Uterus (tissue), 3 donors: ENCODE measurements at regions not wholly inside any gene's neighbourhood (a gene's known extent, or its start where the extent isn't known, plus 50 kb on each side); places are given as distances from the start of the nearest gene placed in this dataset.

Experiments used
- DNase-seq, 2 donors: peaks; one replicate each; pipeline ENCODE4 v3.0.0-alpha.2; 2019 to 2020
- H3K27ac ChIP-seq, 2 donors: fragments of 200-600 bp; sonication (generic); 1 replicate in 1 of 2; 2 replicates in 1 of 2; pipeline ENCODE4 v1.5.1; 2016 to 2018
- H3K27me3 ChIP-seq, 2 donors: fragments of 200-600 bp; sonication (generic); one replicate each; pipeline ENCODE4 v1.5.1; 2018 to 2019; ENCODE audit warnings: control low read depth in 1 of 2
- H3K36me3 ChIP-seq, 2 donors: fragments of 200-600 bp; sonication (generic); one replicate each; pipeline ENCODE4 v1.5.1; 2019; ENCODE audit warnings: control low read depth in 1 of 2
- H3K4me1 ChIP-seq, 2 donors: fragments of 200-600 bp; sonication (generic); one replicate each; pipeline ENCODE4 v1.5.1; 2018 to 2019; ENCODE audit warnings: control low read depth in 1 of 2
- H3K4me3 ChIP-seq, 2 donors: fragments of 200-600 bp; sonication (generic); 1 replicate in 1 of 2; 2 replicates in 1 of 2; pipeline ENCODE4 v1.5.1; 2018 to 2019; ENCODE audit warnings: mild to moderate bottlenecking in 1 of 2
- H3K9me3 ChIP-seq, 2 donors: fragments of 200-600 bp; sonication (generic); one replicate each; pipeline ENCODE4 v1.5.1; 2019; ENCODE audit warnings: control low read depth in 1 of 2
- POLR2A ChIP-seq, 2 donors: fragments of 450-650 bp; IDR thresholded peaks; one replicate each; pipeline ENCODE4 v1.6.1; 2016; ENCODE audit warnings: antibody characterized with exemption in 2 of 2, mild to moderate bottlenecking in 1 of 2, moderate library complexity in 1 of 2
- intact Hi-C: fragments of 100-400 bp; cut with DNase I; formaldehyde crosslinking; loops from one replicate; pipeline ENCODE4 v1.15.1; 2023; ENCODE audit warnings: low total_unique reads
- TF ChIP-seq, protein P1 (sequence below), 4 experiments: fragments of 200-600 bp in 2 of 4; fragments of 450-650 bp in 2 of 4; sonication (generic) in 2 of 4; IDR thresholded peaks; one replicate each; pipeline ENCODE4 v1.5.1; 2016 to 2019; ENCODE audit warnings: antibody characterized with exemption in 4 of 4, mild to moderate bottlenecking in 2 of 4, moderate library complexity in 1 of 4
- donor health status: DM: yes; HTN: yes; CAD: no.

DNA sequence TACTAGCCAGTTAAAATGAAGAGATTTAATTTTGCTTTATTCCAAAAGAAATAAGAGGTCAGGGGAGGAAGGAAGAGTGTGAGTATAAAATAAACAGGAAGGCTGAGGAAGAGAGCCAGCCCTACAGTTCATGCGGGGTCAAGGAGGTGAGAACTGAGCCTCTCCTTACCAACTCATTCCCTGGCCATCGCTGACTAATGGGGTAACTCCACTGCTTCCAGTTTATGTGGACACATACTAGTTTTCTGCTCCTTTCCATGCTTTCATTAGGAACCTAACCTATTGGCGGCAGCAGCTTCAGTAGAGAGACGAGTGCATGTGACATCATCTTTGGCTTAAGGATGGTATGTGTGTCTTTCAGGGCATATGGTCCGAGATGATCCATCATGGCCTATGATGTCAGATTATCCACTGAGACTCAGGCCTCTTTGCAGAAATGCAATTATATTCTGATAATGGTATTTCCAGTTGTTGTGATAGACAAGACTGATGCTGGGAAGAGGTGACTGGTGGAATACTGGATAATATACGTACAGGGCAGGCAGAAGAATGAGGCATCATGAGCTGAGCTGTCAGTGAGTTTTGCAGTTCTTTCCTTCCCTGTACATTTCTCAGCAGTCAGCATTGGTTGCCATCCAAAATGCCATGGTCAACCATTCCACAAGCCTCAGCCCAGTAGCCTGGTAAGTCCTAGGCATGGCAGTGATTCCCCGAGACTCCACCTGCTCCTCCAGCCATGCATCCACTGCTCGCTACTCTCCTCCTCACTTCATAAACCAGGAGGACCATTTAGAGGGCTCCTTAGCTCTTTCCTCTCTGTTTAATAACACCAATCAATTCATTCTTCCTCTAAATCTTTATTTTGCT lies 184.6 kb upstream of the OSR1 start:
- no peak overlapping the region for H3K27ac ChIP-seq
- intact Hi-C loops, result no loop called here
- no peaks in the 10 kb centered on the region for H3K36me3 ChIP-seq
- no peak for DNase-seq
- TF ChIP-seq, protein P1, sequence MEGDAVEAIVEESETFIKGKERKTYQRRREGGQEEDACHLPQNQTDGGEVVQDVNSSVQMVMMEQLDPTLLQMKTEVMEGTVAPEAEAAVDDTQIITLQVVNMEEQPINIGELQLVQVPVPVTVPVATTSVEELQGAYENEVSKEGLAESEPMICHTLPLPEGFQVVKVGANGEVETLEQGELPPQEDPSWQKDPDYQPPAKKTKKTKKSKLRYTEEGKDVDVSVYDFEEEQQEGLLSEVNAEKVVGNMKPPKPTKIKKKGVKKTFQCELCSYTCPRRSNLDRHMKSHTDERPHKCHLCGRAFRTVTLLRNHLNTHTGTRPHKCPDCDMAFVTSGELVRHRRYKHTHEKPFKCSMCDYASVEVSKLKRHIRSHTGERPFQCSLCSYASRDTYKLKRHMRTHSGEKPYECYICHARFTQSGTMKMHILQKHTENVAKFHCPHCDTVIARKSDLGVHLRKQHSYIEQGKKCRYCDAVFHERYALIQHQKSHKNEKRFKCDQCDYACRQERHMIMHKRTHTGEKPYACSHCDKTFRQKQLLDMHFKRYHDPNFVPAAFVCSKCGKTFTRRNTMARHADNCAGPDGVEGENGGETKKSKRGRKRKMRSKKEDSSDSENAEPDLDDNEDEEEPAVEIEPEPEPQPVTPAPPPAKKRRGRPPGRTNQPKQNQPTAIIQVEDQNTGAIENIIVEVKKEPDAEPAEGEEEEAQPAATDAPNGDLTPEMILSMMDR (IDR thresholded peaks at IDR 0.05), result no peak
- TF ChIP-seq POLR2A (IDR thresholded peaks at IDR 0.05), result no peak
- H3K4me1 ChIP-seq, result no peaks in the 10 kb centered on the region
- H3K27me3 ChIP-seq, result no peaks in the 10 kb centered on the region
- H3K4me3 ChIP-seq, result no peak overlapping the region
- no peaks in the 10 kb centered on the region for H3K9me3 ChIP-seq

DNA sequence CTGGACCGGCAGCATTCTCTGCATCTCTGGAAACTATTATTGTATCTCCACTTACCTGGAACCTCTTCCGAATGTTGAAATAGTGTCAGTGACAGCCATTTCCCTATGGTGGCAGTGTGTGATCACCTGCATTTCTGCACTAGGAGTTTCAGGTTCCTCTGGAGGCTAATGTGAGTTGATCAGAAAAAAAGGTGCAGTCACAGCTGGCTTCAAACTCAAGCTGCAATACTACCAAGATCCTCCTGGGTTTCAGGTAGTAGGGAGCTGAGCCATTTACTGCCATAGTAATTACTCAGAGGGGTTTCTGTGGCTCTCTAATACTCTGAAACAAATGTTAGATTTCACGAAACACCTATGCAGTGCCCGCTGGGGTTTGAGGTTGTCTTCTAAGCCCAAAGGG lies 183.5 kb upstream of the OSR1 start:
- no peak for TF ChIP-seq POLR2A (IDR thresholded peaks at IDR 0.05)
- TF ChIP-seq, protein P1 (IDR thresholded peaks at IDR 0.05), result no peak
- Histone ChIP-seq H3K27ac (no peak overlapping the region), H3K4me3 (no peak overlapping the region), H3K27me3 (no peaks in the 10 kb centered on the region), H3K9me3 (no peaks in the 10 kb centered on the region), H3K4me1 (no peaks in the 10 kb centered on the region), H3K36me3 (no peaks in the 10 kb centered on the region)
- intact Hi-C loops, result no loop called here
- no peak for DNase-seq

DNA sequence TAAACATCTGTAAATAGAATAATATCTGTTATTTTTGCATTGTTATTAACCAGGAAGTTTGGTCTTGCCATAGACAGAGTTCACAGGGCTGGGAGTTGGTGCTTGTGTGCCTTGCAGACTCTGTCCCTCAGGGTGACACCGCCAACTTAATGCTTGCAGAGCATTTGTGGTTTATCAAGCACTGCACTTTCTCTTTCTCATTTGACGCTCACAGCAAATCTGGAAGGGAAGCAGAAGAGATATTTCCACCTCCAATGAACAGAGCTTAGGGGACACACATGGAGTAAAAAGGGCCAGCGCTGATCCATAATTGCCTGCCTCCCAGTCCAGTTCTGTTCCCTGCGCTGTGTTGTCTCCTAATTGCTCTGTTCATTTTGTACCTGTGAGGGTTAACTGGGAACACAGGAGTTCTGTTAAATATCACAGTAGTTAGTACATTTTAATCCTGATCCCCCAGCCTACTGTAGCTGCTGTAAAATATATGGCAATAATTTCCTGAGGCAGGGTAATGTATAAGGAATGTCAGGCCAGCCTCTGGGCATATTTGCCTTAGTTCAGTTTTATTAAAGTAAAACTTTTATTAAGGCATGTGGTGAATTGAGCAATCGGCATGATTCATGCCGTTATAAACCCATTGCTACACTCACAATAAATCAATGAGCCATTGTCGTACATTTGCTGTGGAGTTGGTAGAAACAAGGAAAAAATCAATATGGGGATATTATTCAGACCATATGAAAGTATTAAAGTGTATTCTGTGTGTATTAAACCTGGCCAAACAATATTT lies 182.5 kb upstream of the OSR1 start:
- intact Hi-C loops, result no loop called here
- no peak for DNase-seq
- TF ChIP-seq, protein P1 (IDR thresholded peaks at IDR 0.05), result no peak
- TF ChIP-seq POLR2A (IDR thresholded peaks at IDR 0.05), result no peak
- Histone ChIP-seq H3K27ac (no peak overlapping the region), H3K4me3 (no peak overlapping the region), H3K4me1 (no peaks in the 10 kb centered on the region), H3K27me3 (no peaks in the 10 kb centered on the region), H3K9me3 (no peaks in the 10 kb centered on the region), H3K36me3 (no peaks in the 10 kb centered on the region)

DNA sequence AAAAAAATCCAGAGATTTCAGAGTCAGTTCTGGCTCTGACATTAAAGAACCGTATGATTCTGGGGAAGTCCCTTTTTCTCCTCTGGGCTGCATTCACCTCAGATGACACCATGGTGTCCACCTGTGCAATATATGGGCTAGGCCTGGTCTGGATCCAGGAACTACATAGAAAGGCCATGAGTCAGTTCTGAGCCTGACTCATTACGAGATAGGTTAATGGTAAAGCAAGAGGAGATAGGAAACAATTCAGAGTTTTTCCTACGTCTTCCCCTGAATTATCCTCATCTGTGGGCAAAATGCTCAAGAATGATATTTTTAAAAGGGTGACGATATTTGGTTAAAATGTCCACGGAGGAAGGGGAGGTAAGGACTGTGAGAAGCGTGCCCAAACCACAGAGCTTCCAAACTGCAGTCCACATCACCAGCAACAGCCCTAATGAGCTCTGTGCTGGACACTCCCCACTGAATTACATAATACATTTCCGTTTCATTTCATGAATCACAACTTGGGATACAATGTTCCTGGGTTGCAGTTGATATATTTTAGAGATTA lies 180.1 kb upstream of the OSR1 start:
- no peak overlapping the region for H3K4me3 ChIP-seq
- peak; percentile 30 to 37 for DNase-seq

More for the DNA sequence above, 180.1 kb upstream of the OSR1 start:
- Histone ChIP-seq H3K4me1 (no peaks in the 10 kb centered on the region), H3K36me3 (no peaks in the 10 kb centered on the region), H3K27ac (no peak overlapping the region), H3K27me3 (no peaks in the 10 kb centered on the region), H3K9me3 (no peaks in the 10 kb centered on the region)
- intact Hi-C loops, result no loop called here
- TF ChIP-seq, protein P1 (IDR thresholded peaks at IDR 0.05), result no peak
- no peak for TF ChIP-seq POLR2A (IDR thresholded peaks at IDR 0.05)
